DOHH2 (cell line): ENCODE measurements at regions not wholly inside any gene's neighbourhood (a gene's known extent, or its start where the extent isn't known, plus 50 kb on each side); places are given as distances from the start of the nearest gene placed in this dataset.

Source experiments
- H3F3A ChIP-seq: fragments of 200-600 bp; sonication (generic), shearing (Covaris generic); 2 replicates; pipeline ENCODE4 v1.6.0; 2016; ENCODE audit warnings: antibody characterized with exemption, mild to moderate bottlenecking; ENCODE audit not compliant: control insufficient read depth, insufficient read depth
- H3K27ac ChIP-seq: fragments of 200-600 bp; sonication (generic); 2 replicates; pipeline ENCODE4 v1.5.1; 2014; ENCODE audit warnings: low read depth, mild to moderate bottlenecking, low read length, moderate library complexity
- H3K27me3 ChIP-seq: fragments of 200-600 bp; sonication (generic); 2 replicates; pipeline ENCODE4 v1.6.1; 2014; ENCODE audit warnings: mild to moderate bottlenecking, low read length, mixed read lengths; ENCODE audit not compliant: control insufficient read depth
- H3K36me3 ChIP-seq: fragments of 200-600 bp; sonication (generic); 2 replicates; pipeline ENCODE4 v1.6.1; 2014; ENCODE audit warnings: mild to moderate bottlenecking, low read length, moderate library complexity, mixed read lengths; ENCODE audit not compliant: control insufficient read depth
- H3K4me1 ChIP-seq: fragments of 200-600 bp; sonication (generic); 2 replicates; pipeline ENCODE4 v1.6.1; 2014; ENCODE audit warnings: mild to moderate bottlenecking, low read length, mixed read lengths; ENCODE audit not compliant: control insufficient read depth
- H3K4me2 ChIP-seq: fragments of 200-600 bp; sonication (generic); 2 replicates; pipeline ENCODE4 v1.6.0; 2014; ENCODE audit warnings: mild to moderate bottlenecking, low read length, moderate library complexity
- H3K4me3 ChIP-seq: fragments of 200-600 bp; sonication (generic); 2 replicates; pipeline ENCODE4 v1.5.1; 2014; ENCODE audit warnings: mild to moderate bottlenecking, low read length, mixed read lengths
- H3K79me2 ChIP-seq: fragments of 200-600 bp; sonication (generic); 2 replicates; pipeline ENCODE4 v1.6.1; 2014; ENCODE audit warnings: mild to moderate bottlenecking, low read length, mixed read lengths; ENCODE audit not compliant: control insufficient read depth
- H3K9me2 ChIP-seq: fragments of 200-600 bp; sonication (generic); replicated peaks from 2 replicates; pipeline ENCODE4 v1.6.1; 2014; ENCODE audit warnings: mild to moderate bottlenecking, low read length, mixed read lengths; ENCODE audit not compliant: control insufficient read depth
- H3K9me3 ChIP-seq: fragments of 200-600 bp; sonication (generic); 2 replicates; pipeline ENCODE4 v1.6.1; 2014; ENCODE audit warnings: antibody characterized with exemption, low read length, mixed read lengths; ENCODE audit not compliant: control insufficient read depth, insufficient read depth
- H4K20me1 ChIP-seq: fragments of 200-600 bp; sonication (generic); 2 replicates; pipeline ENCODE4 v1.6.0; 2014; ENCODE audit warnings: low read depth, mild to moderate bottlenecking, antibody characterized with exemption, low read length, moderate library complexity; ENCODE audit not compliant: control insufficient read depth, insufficient read depth
- CTCF ChIP-seq: fragments of 200-600 bp; sonication (generic); IDR thresholded peaks from one replicate; pipeline ENCODE4 v1.5.1; 2014; ENCODE audit warnings: antibody characterized with exemption, mild to moderate bottlenecking, low read depth, low read length; ENCODE audit not compliant: poor library complexity, severe bottlenecking
- EZH2phosphoT487 ChIP-seq: fragments of 200-600 bp; sonication (generic); IDR thresholded peaks from 2 replicates; pipeline ENCODE4 v1.6.1; 2017; ENCODE audit warnings: borderline replicate concordance, mild to moderate bottlenecking, antibody characterized with exemption, low read length, moderate library complexity, mixed read lengths

- Histone ChIP-seq H3K4me3 (0 out of 2 replicates have a peak overlapping the region, but pooled peaks have one; percentile 42), H3K79me2 (no peaks in the 10 kb centered on the region), H3K9me2 (no peaks in the 10 kb centered on the region), H3K4me2 (peak overlapping the region; percentile 59), H3K36me3 (no peaks in the 10 kb centered on the region), H3K27me3 (peaks cover 16% of the 10 kb centered on the region; the same call in 1 of the 2 replicates), H3F3A (no peaks in the 10 kb centered on the region), H4K20me1 (no peaks in the 10 kb centered on the region), H3K27ac (no peak overlapping the region), H3K4me1 (peaks cover 26% of the 10 kb centered on the region), H3K9me3 (no peaks in the 10 kb centered on the region)
- no peak for TF ChIP-seq CTCF
- TF ChIP-seq EZH2phosphoT487, result no peak
Measured at GRCh38 chr2:57758686-57759085, 287.9 kb upstream of the VRK2 start.

- Histone ChIP-seq H3K4me3 (peak overlapping the region; percentile 42), H3K9me3 (no peaks in the 10 kb centered on the region), H3F3A (no peaks in the 10 kb centered on the region), H3K9me2 (no peaks in the 10 kb centered on the region), H3K27ac (no peak overlapping the region), H3K4me1 (peaks cover 26% of the 10 kb centered on the region), H3K36me3 (no peaks in the 10 kb centered on the region), H3K4me2 (peak overlapping the region; percentile 59), H3K79me2 (no peaks in the 10 kb centered on the region), H4K20me1 (no peaks in the 10 kb centered on the region), H3K27me3 (peaks cover 16% of the 10 kb centered on the region; the same call in 1 of the 2 replicates)
- TF ChIP-seq EZH2phosphoT487 (no peak), CTCF (no peak)
Measured at GRCh38 chr2:57759131-57759530, 287.5 kb upstream of the VRK2 start.

- TF ChIP-seq EZH2phosphoT487 (no peak), CTCF (peak; percentile 91)
- H3K4me3 ChIP-seq, result peak overlapping the region; percentile 42
Measured at GRCh38 chr2:57759822-57760300, 286.7 kb upstream of the VRK2 start.

More at GRCh38 chr2:57759822-57760300, 286.7 kb upstream of the VRK2 start:
- Histone ChIP-seq H3F3A (no peaks in the 10 kb centered on the region), H3K9me2 (no peaks in the 10 kb centered on the region), H4K20me1 (no peaks in the 10 kb centered on the region), H3K79me2 (no peaks in the 10 kb centered on the region), H3K4me1 (peaks cover 26% of the 10 kb centered on the region), H3K27me3 (peaks cover 16% of the 10 kb centered on the region; the same call in 1 of the 2 replicates), H3K9me3 (no peaks in the 10 kb centered on the region), H3K4me2 (peak overlapping the region; percentile 59), H3K27ac (no peak overlapping the region), H3K36me3 (no peaks in the 10 kb centered on the region)
